Tongue (tissue), 1 donor: ENCODE measurements at regions not wholly inside any gene's neighbourhood (a gene's known extent, or its start where the extent isn't known, plus 50 kb on each side); places are given as distances from the start of the nearest gene placed in this dataset.

Experiments used
- DNase-seq: peaks from one replicate; pipeline ENCODE4 v3.0.0-alpha.2; 2015

DNA sequence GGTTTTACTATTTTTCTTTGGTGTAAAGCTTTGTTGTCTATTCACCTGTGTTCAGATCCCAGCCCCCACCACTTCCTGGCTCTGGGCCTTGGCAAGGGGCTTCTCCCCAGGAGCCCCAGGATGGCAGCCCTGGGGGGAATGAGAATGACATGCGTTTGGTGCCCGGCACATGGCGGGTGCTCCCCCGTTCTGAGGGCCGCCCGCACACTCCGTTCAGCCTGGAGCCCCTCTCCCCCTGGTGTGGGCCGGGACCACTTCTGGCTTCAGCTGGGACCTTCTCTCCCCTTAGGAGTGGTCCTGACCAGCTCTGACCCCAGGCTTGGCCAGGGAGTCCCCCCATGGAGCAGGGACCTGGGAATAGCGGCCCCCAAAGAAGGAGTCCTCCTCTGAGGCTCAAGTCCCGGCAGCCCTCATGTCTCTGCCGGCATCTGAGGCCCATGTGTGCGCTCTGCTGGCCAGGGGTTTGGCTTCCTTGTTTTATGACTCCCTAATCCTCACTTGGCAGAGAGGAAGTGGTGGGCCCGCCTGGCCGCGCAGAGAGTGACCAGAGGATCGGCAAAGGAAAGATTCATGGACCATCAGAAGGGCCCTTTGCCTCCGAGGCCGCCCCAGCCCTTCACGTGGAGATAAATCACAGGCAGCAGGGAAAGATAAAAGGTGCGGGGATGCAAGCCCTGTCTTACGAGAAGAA, 57.0 kb upstream of the LMX1B start:
- no peak for DNase-seq

DNA sequence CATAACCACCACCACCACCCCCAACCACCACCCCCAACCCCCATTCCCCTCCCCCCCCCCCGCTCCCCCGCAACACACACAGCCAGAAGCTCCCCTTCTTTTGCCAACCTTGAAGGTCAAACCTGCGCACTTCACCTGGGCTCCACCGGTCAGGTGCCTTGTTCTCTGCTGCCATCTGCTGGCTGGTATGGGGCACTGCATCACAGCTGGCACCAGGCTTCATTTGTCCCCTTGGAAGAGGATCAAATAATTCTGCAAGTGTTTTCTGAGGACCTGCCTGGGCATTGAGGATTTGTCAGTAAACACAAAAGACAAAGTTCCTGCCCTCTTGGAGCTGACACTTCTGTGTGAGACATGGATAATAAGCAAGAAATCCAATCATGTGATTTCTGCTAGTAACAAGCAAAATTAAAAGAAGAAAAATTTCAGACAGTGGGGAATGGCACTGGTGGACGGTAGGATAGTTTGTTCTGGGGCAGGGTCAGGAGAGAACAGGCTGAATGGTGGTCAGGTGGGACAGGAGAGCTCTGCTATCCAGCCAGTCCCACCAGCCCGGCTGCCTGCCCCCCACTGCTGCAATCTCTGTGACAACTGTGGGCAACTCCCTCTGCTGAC, 55.6 kb upstream of the LMX1B start:
- peak; percentile 80 for DNase-seq

DNA sequence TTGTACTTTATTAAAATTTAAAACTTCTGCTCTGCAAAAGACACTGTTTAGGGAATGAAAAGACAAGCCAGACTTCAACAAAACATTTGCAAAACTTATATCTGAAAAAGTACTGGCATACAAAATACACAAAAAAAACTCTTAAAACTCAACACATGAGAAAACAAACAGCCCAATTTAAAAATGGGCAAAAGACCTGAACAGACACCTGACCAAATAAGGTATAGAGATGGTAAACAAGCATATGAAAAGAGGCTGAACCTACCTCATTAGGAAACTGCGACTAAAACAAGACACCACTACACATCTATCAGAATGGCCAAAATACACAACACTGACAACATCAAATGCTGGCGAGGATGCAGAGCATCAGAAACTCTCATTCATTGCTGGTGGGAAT, 54.4 kb upstream of the LMX1B start:
- no peak for DNase-seq

DNA sequence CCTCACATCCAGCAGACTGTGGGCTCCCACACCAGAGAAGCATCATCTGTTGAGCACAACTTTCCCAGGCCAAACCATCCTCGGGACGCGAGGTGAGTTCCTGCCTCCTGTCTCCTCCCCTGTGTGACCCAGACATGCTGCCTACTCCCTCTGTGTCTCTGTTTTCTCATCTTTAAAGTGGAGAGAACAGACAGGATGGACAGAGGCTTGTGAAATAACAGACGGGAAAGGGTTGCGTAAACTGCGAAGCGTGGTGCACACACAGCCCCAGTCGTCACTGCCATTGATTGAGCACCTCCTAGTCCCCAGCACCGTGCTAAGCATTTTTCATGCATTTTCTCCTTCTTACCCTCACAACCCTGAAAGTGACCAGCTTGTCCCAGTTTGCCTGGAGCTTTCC, 52.1 kb upstream of the LMX1B start:
- no peak for DNase-seq

GRCh38 chr9:126563556-126563955, 50.2 kb upstream of the LMX1B start:
- DNase-seq: no peak
